ENCODE measurements at regions not wholly inside any gene's neighbourhood (a gene's known extent, or its start where the extent isn't known, plus 50 kb on each side); places are given as distances from the start of the nearest gene placed in this dataset.

DNA sequence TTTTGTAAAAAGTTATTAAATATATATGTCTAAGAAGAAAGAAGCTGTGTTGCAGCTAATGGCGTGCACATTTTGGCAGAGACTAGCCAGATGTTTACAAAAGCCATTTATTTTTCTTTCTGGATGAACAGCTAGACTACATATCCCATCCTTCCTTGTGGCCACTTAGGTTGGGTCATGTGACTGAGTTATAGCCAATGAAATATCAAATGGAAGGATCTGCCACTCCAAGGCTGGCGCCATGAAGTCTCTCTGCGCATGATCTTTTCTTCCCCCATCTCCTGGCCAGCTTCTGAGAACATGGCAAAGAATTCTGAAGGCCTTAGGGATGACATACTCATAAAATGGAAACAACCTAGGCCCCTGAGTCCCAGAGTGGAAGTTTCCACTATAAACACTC lies 244.2 kb upstream of the DAB2 start:
- H3K36me3 Mint-ChIP-seq (ENCODE audit: low read depth) = no peaks in the 10 kb centered on the region
- H3K27me3 Mint-ChIP-seq (ENCODE audit: low read depth) = peaks cover 4% of the 10 kb centered on the region
- no peak overlapping the region for H3K4me3 Mint-ChIP-seq (ENCODE audit: unreplicated experiment)
- peaks cover 4% of the 10 kb centered on the region for H3K4me1 Mint-ChIP-seq (ENCODE audit: low read depth)
- no peak overlapping the region for H3K27ac Mint-ChIP-seq (ENCODE audit: unreplicated experiment)
- DNase-seq (ENCODE audit: low spot score) = no peak
- H3K9me3 Mint-ChIP-seq (ENCODE audit: low read depth) = no peaks in the 10 kb centered on the region
- TF ChIP-seq, protein P1, sequence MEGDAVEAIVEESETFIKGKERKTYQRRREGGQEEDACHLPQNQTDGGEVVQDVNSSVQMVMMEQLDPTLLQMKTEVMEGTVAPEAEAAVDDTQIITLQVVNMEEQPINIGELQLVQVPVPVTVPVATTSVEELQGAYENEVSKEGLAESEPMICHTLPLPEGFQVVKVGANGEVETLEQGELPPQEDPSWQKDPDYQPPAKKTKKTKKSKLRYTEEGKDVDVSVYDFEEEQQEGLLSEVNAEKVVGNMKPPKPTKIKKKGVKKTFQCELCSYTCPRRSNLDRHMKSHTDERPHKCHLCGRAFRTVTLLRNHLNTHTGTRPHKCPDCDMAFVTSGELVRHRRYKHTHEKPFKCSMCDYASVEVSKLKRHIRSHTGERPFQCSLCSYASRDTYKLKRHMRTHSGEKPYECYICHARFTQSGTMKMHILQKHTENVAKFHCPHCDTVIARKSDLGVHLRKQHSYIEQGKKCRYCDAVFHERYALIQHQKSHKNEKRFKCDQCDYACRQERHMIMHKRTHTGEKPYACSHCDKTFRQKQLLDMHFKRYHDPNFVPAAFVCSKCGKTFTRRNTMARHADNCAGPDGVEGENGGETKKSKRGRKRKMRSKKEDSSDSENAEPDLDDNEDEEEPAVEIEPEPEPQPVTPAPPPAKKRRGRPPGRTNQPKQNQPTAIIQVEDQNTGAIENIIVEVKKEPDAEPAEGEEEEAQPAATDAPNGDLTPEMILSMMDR (IDR thresholded peaks at IDR 0.05) = no peak

DNA sequence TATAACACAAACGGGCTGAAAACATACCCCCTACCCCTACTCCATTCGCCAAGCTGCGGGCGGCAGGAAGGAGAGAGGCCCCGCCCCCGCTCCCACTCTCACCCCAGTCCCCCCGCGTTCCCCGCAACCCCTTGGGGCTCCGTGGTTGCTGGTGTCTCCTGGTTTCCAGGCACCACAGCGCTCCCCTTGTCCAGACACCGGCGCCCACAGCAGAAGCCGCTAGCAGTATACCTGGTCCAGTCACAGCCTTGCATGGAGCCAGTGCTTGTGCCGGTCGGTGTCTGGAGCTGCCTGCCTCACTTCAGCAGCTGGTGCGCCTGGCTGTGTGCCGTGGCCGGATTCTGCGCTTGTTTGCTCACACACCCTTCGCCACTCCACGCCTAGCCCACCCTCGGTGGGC lies 240.5 kb upstream of the DAB2 start:
- Mint-ChIP-seq H3K27me3 (ENCODE audit: low read depth) (no peaks in the 10 kb centered on the region), H3K36me3 (ENCODE audit: low read depth) (no peaks in the 10 kb centered on the region), H3K4me1 (ENCODE audit: low read depth) (peaks cover 9% of the 10 kb centered on the region), H3K27ac (ENCODE audit: unreplicated experiment) (no peak overlapping the region), H3K4me3 (ENCODE audit: unreplicated experiment) (no peak overlapping the region), H3K9me3 (ENCODE audit: low read depth) (no peaks in the 10 kb centered on the region)
- no peak for DNase-seq (ENCODE audit: low spot score)
- TF ChIP-seq, protein P1 (IDR thresholded peaks at IDR 0.05) = no peak

DNA sequence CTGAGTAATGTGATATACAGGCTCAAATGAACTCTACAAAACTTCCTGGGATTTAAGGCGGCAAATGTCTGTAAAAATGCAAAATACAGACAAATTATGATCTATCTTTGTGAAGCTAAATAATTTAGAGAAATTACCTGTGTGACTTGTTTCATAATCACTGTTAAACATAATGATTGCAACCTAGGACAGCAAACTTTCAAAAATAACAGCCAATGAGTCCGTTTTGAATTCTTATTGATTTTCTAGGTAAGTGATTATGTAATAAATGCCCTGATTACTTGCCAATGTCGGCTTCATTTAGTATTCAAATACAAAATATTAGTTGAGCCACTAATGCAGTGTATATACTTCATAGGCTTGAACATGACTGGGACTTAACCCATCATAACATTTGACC lies 238.2 kb upstream of the DAB2 start:
- no peak overlapping the region for H3K27ac Mint-ChIP-seq (ENCODE audit: unreplicated experiment)
- H3K9me3 Mint-ChIP-seq (ENCODE audit: low read depth) = no peaks in the 10 kb centered on the region
- no peaks in the 10 kb centered on the region for H3K36me3 Mint-ChIP-seq (ENCODE audit: low read depth)
- no peaks in the 10 kb centered on the region for H3K27me3 Mint-ChIP-seq (ENCODE audit: low read depth)
- TF ChIP-seq, protein P1 (IDR thresholded peaks at IDR 0.05) = no peak
- no peak for DNase-seq (ENCODE audit: low spot score)
- H3K4me1 Mint-ChIP-seq (ENCODE audit: low read depth) = peaks cover 16% of the 10 kb centered on the region
- H3K4me3 Mint-ChIP-seq (ENCODE audit: unreplicated experiment) = no peak overlapping the region

DNA sequence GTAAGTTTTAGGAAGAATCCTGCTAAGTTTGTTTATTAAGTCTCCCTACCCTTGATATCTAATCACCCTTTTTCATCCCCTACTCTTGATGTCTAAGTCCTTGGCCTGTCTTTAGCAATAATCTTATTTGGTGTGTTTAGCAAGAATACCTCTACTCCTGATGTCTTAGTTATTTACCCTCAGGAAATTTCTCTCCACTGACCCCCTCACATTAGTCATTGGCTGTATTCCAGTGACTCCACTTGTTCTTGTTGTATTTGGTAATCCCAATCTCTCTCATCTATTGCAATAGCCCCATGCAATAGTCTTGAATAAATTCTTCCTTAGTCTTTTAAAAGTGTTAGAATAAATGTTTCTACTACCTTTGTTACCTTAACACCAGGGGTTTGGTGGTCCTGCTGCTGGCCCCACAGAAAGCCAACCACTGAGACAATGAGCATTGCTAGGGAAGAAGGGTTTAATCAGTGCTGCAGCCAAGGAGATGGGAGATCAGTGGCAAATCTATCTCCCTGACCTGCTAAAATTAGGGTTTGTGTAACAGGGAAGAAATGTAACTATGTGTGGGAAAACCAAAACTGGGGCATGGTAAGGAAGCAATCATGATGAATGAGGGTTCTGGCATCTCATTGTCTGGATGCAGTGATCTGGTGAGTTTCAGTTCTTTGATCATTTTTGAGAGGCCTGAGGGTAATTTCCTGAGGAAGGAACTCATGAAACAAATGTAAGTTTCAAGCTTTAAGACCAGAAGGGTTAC lies 236.4 kb upstream of the DAB2 start:
- Mint-ChIP-seq H3K27me3 (ENCODE audit: low read depth) (no peaks in the 10 kb centered on the region), H3K27ac (ENCODE audit: unreplicated experiment) (no peak overlapping the region)
- TF ChIP-seq, protein P1 (IDR thresholded peaks at IDR 0.05) = no peak

DNA sequence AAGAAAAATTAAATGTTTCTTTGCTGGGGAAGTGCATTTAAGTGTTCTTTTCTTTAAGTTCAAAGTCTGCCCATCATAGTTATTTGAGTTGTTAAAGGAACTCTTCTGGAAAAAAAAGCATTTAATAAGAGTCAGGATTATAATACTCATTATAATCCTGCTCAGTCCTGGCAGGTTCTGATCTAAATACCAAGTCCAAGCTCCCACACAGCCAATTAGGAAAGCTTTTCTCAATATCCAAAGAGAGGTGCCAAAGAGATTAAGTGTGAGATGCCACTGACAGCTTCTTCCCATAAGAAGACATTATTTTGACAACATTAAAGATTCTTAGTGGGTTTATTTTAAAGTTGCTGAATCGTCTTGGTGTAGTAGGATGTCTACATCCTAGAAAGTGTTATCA lies 235.2 kb upstream of the DAB2 start:
- Mint-ChIP-seq H3K4me3 (ENCODE audit: unreplicated experiment) (no peak overlapping the region), H3K36me3 (ENCODE audit: low read depth) (no peaks in the 10 kb centered on the region), H3K9me3 (ENCODE audit: low read depth) (no peaks in the 10 kb centered on the region), H3K27me3 (ENCODE audit: low read depth) (no peaks in the 10 kb centered on the region), H3K4me1 (ENCODE audit: low read depth) (peaks cover 25% of the 10 kb centered on the region), H3K27ac (ENCODE audit: unreplicated experiment) (no peak overlapping the region)
- TF ChIP-seq, protein P1 (IDR thresholded peaks at IDR 0.05) = no peak
- no peak for DNase-seq (ENCODE audit: low spot score)

More for the DNA sequence above, 236.4 kb upstream of the DAB2 start:
- peaks cover 25% of the 10 kb centered on the region for H3K4me1 Mint-ChIP-seq (ENCODE audit: low read depth)
- DNase-seq (ENCODE audit: low spot score) = no peak
- no peaks in the 10 kb centered on the region for H3K9me3 Mint-ChIP-seq (ENCODE audit: low read depth)
- H3K4me3 Mint-ChIP-seq (ENCODE audit: unreplicated experiment) = no peak overlapping the region
- no peaks in the 10 kb centered on the region for H3K36me3 Mint-ChIP-seq (ENCODE audit: low read depth)
